ENCODE measurements at regions not wholly inside any gene's neighbourhood (a gene's known extent, or its start where the extent isn't known, plus 50 kb on each side); places are given as distances from the start of the nearest gene placed in this dataset.
"Not testable (repeated sequence)": the region's sequence is repeated elsewhere in the genome, so short reads cannot be mapped to it uniquely, and the experiment has no call there.

- H3K4me1 ChIP-seq (ENCODE audit: insufficient read depth, low read length) = peaks cover 9% of the 10 kb centered on the region
- no peaks in the 10 kb centered on the region for H3K9me3 ChIP-seq (ENCODE audit: low read depth, low read length)
- H3K27me3 ChIP-seq (ENCODE audit: insufficient read depth, low read length) = no peaks in the 10 kb centered on the region
- H3K4me3 ChIP-seq (ENCODE audit: low read length) = no peak overlapping the region
These were observed 101.2 kb upstream of the KLF6 start for GRCh38 chr10:3886191-3886590.

- H3K4me3 ChIP-seq (ENCODE audit: low read length) = no peak overlapping the region
- no peaks in the 10 kb centered on the region for H3K27me3 ChIP-seq (ENCODE audit: insufficient read depth, low read length)
- H3K4me1 ChIP-seq (ENCODE audit: insufficient read depth, low read length) = peaks cover 10% of the 10 kb centered on the region
- H3K9me3 ChIP-seq (ENCODE audit: low read depth, low read length) = no peaks in the 10 kb centered on the region
These were observed 97.8 kb upstream of the KLF6 start for GRCh38 chr10:3882855-3883254.

- H3K4me3 ChIP-seq (ENCODE audit: low read length) = no peak overlapping the region
- no peaks in the 10 kb centered on the region for H3K9me3 ChIP-seq (ENCODE audit: low read depth, low read length)
- no peaks in the 10 kb centered on the region for H3K27me3 ChIP-seq (ENCODE audit: insufficient read depth, low read length)
- H3K4me1 ChIP-seq (ENCODE audit: insufficient read depth, low read length) = peaks cover 14% of the 10 kb centered on the region
These were observed 96.6 kb upstream of the KLF6 start for GRCh38 chr10:3881622-3882021.

GRCh38 chr10:3879073-3879472 lies 94.1 kb upstream of the KLF6 start:
- Histone ChIP-seq H3K4me1 (ENCODE audit: insufficient read depth, low read length) (peaks cover 39% of the 10 kb centered on the region), H3K9me3 (ENCODE audit: low read depth, low read length) (no peaks in the 10 kb centered on the region), H3K27me3 (ENCODE audit: insufficient read depth, low read length) (no peaks in the 10 kb centered on the region), H3K4me3 (ENCODE audit: low read length) (no peak overlapping the region)

- Histone ChIP-seq H3K4me1 (ENCODE audit: insufficient read depth, low read length) (peaks cover 49% of the 10 kb centered on the region), H3K4me3 (ENCODE audit: low read length) (no peak overlapping the region), H3K9me3 (ENCODE audit: low read depth, low read length) (no peaks in the 10 kb centered on the region), H3K27me3 (ENCODE audit: insufficient read depth, low read length) (no peaks in the 10 kb centered on the region)
These were observed 92.4 kb upstream of the KLF6 start for GRCh38 chr10:3877211-3878000.

- no peaks in the 10 kb centered on the region for H3K27me3 ChIP-seq (ENCODE audit: insufficient read depth, low read length)
- no peaks in the 10 kb centered on the region for H3K9me3 ChIP-seq (ENCODE audit: low read depth, low read length)
- H3K4me1 ChIP-seq (ENCODE audit: insufficient read depth, low read length) = peaks cover 57% of the 10 kb centered on the region
- no peak overlapping the region for H3K4me3 ChIP-seq (ENCODE audit: low read length)
These were observed 91.4 kb upstream of the KLF6 start for GRCh38 chr10:3876350-3876962.

- no peaks in the 10 kb centered on the region for H3K27me3 ChIP-seq (ENCODE audit: insufficient read depth, low read length)
- H3K4me1 ChIP-seq (ENCODE audit: insufficient read depth, low read length) = peaks cover 57% of the 10 kb centered on the region
- no peak overlapping the region for H3K4me3 ChIP-seq (ENCODE audit: low read length)
- no peaks in the 10 kb centered on the region for H3K9me3 ChIP-seq (ENCODE audit: low read depth, low read length)
These were observed 90.8 kb upstream of the KLF6 start for GRCh38 chr10:3875842-3876235.

GRCh38 chr10:3874990-3875841 lies 90.2 kb upstream of the KLF6 start:
- Histone ChIP-seq H3K4me1 (ENCODE audit: insufficient read depth, low read length) (peaks cover 57% of the 10 kb centered on the region), H3K4me3 (ENCODE audit: low read length) (no peak overlapping the region), H3K9me3 (ENCODE audit: low read depth, low read length) (no peaks in the 10 kb centered on the region), H3K27me3 (ENCODE audit: insufficient read depth, low read length) (no peaks in the 10 kb centered on the region)

- peaks cover 57% of the 10 kb centered on the region for H3K4me1 ChIP-seq (ENCODE audit: insufficient read depth, low read length)
- H3K27me3 ChIP-seq (ENCODE audit: insufficient read depth, low read length); H3K9me3 ChIP-seq (ENCODE audit: low read depth, low read length); H3K4me3 ChIP-seq (ENCODE audit: low read length): not testable (repeated sequence)
These were observed 89.6 kb upstream of the KLF6 start for GRCh38 chr10:3874610-3874989.

- Histone ChIP-seq H3K4me3 (ENCODE audit: low read length) (no peak overlapping the region), H3K9me3 (ENCODE audit: low read depth, low read length) (no peaks in the 10 kb centered on the region), H3K27me3 (ENCODE audit: insufficient read depth, low read length) (no peaks in the 10 kb centered on the region), H3K4me1 (ENCODE audit: insufficient read depth, low read length) (peaks cover 57% of the 10 kb centered on the region)
These were observed 88.9 kb upstream of the KLF6 start for GRCh38 chr10:3873728-3874461.

- Histone ChIP-seq H3K4me3 (ENCODE audit: low read length) (no peak overlapping the region), H3K27me3 (ENCODE audit: insufficient read depth, low read length) (no peaks in the 10 kb centered on the region), H3K9me3 (ENCODE audit: low read depth, low read length) (no peaks in the 10 kb centered on the region), H3K4me1 (ENCODE audit: insufficient read depth, low read length) (peaks cover 51% of the 10 kb centered on the region)
These were observed 87.8 kb upstream of the KLF6 start for GRCh38 chr10:3872712-3873329.

- Histone ChIP-seq H3K27me3 (ENCODE audit: insufficient read depth, low read length) (no peaks in the 10 kb centered on the region), H3K4me3 (ENCODE audit: low read length) (no peak overlapping the region), H3K9me3 (ENCODE audit: low read depth, low read length) (no peaks in the 10 kb centered on the region), H3K4me1 (ENCODE audit: insufficient read depth, low read length) (peaks cover 42% of the 10 kb centered on the region)
These were observed 86.5 kb upstream of the KLF6 start for GRCh38 chr10:3871424-3871996.

GRCh38 chr10:3869036-3869435 lies 84.0 kb upstream of the KLF6 start:
- no peaks in the 10 kb centered on the region for H3K27me3 ChIP-seq (ENCODE audit: insufficient read depth, low read length)
- H3K4me3 ChIP-seq (ENCODE audit: low read length) = no peak overlapping the region
- H3K4me1 ChIP-seq (ENCODE audit: insufficient read depth, low read length) = peaks cover 17% of the 10 kb centered on the region
- no peaks in the 10 kb centered on the region for H3K9me3 ChIP-seq (ENCODE audit: low read depth, low read length)

GRCh38 chr10:3868271-3868664 lies 83.3 kb upstream of the KLF6 start:
- H3K4me1 ChIP-seq (ENCODE audit: insufficient read depth, low read length) = peaks cover 15% of the 10 kb centered on the region
- no peak overlapping the region for H3K4me3 ChIP-seq (ENCODE audit: low read length)
- H3K9me3 ChIP-seq (ENCODE audit: low read depth, low read length) = no peaks in the 10 kb centered on the region
- H3K27me3 ChIP-seq (ENCODE audit: insufficient read depth, low read length) = no peaks in the 10 kb centered on the region

All from mononuclear cell (primary cell).